Hepatocyte (in vitro differentiated cells): ENCODE measurements at regions not wholly inside any gene's neighbourhood (a gene's known extent, or its start where the extent isn't known, plus 50 kb on each side); places are given as distances from the start of the nearest gene placed in this dataset.
"Not testable (repeated sequence)": the region's sequence is repeated elsewhere in the genome, so short reads cannot be mapped to it uniquely, and the experiment has no call there.

Experiments
- EZH2 ChIP-seq: fragments of 200-600 bp; sonication (generic); IDR thresholded peaks from 2 replicates; pipeline ENCODE4 v1.6.1; 2016; ENCODE audit warnings: antibody characterized with exemption, mild to moderate bottlenecking, borderline replicate concordance
- TF ChIP-seq, protein P1 (sequence below): fragments of 200-600 bp; sonication (generic); IDR thresholded peaks from 2 replicates; pipeline ENCODE4 v1.5.1; 2016; ENCODE audit warnings: antibody characterized with exemption, mild to moderate bottlenecking; ENCODE audit not compliant: poor library complexity

DNA sequence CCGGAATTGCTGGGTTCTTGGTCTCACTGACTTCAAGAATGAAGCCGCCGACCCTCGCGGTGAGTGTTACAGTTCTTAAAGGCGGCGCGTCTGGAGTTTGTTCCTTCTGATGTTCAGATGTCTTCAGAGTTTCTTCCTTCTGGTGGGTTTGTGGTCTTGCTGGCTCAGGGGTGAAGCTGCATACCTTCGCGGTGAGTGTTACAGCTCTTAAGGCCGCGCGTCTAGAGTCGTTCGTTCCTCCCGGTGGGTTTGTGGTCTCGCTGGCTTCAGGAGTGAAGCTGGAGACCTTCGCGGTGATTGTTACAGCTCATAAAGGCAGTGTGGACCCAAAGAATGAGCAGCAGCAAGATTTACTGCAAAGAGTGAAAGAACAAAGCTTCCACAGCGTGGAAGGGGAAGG is 792.1 kb upstream of the CCDC179 start:
- TF ChIP-seq, protein P1, sequence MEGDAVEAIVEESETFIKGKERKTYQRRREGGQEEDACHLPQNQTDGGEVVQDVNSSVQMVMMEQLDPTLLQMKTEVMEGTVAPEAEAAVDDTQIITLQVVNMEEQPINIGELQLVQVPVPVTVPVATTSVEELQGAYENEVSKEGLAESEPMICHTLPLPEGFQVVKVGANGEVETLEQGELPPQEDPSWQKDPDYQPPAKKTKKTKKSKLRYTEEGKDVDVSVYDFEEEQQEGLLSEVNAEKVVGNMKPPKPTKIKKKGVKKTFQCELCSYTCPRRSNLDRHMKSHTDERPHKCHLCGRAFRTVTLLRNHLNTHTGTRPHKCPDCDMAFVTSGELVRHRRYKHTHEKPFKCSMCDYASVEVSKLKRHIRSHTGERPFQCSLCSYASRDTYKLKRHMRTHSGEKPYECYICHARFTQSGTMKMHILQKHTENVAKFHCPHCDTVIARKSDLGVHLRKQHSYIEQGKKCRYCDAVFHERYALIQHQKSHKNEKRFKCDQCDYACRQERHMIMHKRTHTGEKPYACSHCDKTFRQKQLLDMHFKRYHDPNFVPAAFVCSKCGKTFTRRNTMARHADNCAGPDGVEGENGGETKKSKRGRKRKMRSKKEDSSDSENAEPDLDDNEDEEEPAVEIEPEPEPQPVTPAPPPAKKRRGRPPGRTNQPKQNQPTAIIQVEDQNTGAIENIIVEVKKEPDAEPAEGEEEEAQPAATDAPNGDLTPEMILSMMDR: not testable (repeated sequence)
- not testable (repeated sequence) for TF ChIP-seq EZH2
